ENCODE measurements at regions not wholly inside any gene's neighbourhood (a gene's known extent, or its start where the extent isn't known, plus 50 kb on each side); places are given as distances from the start of the nearest gene placed in this dataset.

DNA sequence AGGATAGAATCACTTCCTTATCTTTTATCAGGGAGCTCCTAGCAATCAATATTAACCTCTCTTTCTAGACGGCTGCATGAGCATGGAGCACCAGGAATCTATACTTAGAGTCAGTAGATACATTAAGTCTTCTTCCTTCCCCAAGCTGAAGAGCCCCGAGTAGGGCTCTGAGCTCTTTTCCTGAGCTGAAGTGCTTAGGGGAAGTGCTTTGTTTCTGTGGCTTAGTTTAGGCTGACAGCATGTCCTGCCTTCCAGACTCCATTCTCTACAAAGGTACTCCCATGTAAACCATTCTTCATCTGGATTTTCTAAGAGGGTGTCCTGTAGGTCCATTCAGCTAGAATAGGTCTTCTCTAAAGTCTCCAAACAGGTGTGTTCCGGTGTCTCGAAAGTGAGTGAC, 127.5 kb upstream of the AFF2 start:
- no peaks in the 10 kb centered on the region for H3K36me3 Mint-ChIP-seq (ENCODE audit: insufficient read depth, unreplicated experiment)
- no TSS peak for BruUV-seq (replicated peaks)
- CTCF ChIA-PET = no interaction called here
- H3K27me3 Mint-ChIP-seq (ENCODE audit: insufficient read depth, unreplicated experiment) = no peaks in the 10 kb centered on the region
- POLR2A ChIA-PET = no interaction called here
- DNase-seq (ENCODE audit: unreplicated experiment) = no peak
- no peaks in the 10 kb centered on the region for H3K4me1 Mint-ChIP-seq (ENCODE audit: insufficient read depth, unreplicated experiment)
- TF ChIP-seq, protein P1, sequence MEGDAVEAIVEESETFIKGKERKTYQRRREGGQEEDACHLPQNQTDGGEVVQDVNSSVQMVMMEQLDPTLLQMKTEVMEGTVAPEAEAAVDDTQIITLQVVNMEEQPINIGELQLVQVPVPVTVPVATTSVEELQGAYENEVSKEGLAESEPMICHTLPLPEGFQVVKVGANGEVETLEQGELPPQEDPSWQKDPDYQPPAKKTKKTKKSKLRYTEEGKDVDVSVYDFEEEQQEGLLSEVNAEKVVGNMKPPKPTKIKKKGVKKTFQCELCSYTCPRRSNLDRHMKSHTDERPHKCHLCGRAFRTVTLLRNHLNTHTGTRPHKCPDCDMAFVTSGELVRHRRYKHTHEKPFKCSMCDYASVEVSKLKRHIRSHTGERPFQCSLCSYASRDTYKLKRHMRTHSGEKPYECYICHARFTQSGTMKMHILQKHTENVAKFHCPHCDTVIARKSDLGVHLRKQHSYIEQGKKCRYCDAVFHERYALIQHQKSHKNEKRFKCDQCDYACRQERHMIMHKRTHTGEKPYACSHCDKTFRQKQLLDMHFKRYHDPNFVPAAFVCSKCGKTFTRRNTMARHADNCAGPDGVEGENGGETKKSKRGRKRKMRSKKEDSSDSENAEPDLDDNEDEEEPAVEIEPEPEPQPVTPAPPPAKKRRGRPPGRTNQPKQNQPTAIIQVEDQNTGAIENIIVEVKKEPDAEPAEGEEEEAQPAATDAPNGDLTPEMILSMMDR (IDR thresholded peaks at IDR 0.05; ENCODE audit: unreplicated experiment) = no peak
- H3K27ac Mint-ChIP-seq (ENCODE audit: low read depth, unreplicated experiment) = no peak overlapping the region
- peaks cover 13% of the 10 kb centered on the region for H3K9me3 Mint-ChIP-seq (ENCODE audit: unreplicated experiment)
- H3K4me3 Mint-ChIP-seq (ENCODE audit: unreplicated experiment) = no peak overlapping the region
- intact Hi-C loops (cut with micrococcal nuclease) = no loop called here

DNA sequence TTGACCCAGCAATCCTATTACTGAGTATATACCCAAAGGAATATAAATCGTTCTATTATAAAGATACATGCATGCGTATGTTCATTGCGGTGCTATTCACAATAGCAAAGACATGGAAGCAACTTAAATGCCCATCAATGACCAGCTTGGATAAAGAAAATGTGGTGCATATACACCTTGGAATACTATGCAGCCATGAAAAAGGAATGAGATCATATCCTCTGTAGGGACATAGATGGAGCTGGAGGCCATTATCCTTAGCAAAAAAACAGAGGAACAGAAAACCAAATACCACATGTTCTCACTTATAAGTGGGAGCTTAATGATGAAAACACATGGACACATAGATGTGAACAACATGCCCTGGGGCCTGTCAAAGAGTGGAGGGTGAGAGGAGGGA, 124.1 kb upstream of the AFF2 start:
- H3K27me3 Mint-ChIP-seq (ENCODE audit: insufficient read depth, unreplicated experiment) = no peaks in the 10 kb centered on the region
- no peaks in the 10 kb centered on the region for H3K4me1 Mint-ChIP-seq (ENCODE audit: insufficient read depth, unreplicated experiment)
- no peak for DNase-seq (ENCODE audit: unreplicated experiment)
- BruUV-seq (replicated peaks) = no TSS peak
- H3K27ac Mint-ChIP-seq (ENCODE audit: low read depth, unreplicated experiment) = no peak overlapping the region
- peaks cover 13% of the 10 kb centered on the region for H3K9me3 Mint-ChIP-seq (ENCODE audit: unreplicated experiment)
- POLR2A ChIA-PET = no interaction called here
- H3K36me3 Mint-ChIP-seq (ENCODE audit: insufficient read depth, unreplicated experiment) = no peaks in the 10 kb centered on the region
- no peak overlapping the region for H3K4me3 Mint-ChIP-seq (ENCODE audit: unreplicated experiment)
- TF ChIP-seq, protein P1 (IDR thresholded peaks at IDR 0.05; ENCODE audit: unreplicated experiment) = no peak
- intact Hi-C loops (cut with micrococcal nuclease) = no loop called here
- CTCF ChIA-PET = no interaction called here

DNA sequence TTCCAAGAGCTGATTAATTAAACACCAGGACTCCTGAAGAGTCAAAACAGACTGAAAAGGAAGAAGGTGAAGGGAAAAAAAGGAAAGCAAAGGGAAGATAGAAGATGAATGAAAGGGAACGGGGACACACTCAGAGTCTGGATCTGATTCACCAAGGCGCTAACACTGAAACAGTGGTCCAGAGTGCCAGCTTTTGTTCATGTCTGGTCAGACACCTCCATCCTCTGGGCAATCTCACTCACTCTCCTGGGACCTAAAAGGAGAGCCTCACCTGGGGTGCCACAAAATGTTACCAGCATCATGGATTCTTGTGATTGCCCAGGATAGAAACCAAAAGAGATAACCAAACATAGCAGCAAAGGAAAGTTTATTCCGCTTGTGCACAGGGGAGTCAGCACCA, 120.3 kb upstream of the AFF2 start:
- DNase-seq (ENCODE audit: unreplicated experiment) = no peak
- CTCF ChIA-PET = no interaction called here
- Mint-ChIP-seq H3K4me3 (ENCODE audit: unreplicated experiment) (no peak overlapping the region), H3K4me1 (ENCODE audit: insufficient read depth, unreplicated experiment) (no peaks in the 10 kb centered on the region), H3K36me3 (ENCODE audit: insufficient read depth, unreplicated experiment) (no peaks in the 10 kb centered on the region), H3K9me3 (ENCODE audit: unreplicated experiment) (peaks cover 13% of the 10 kb centered on the region), H3K27ac (ENCODE audit: low read depth, unreplicated experiment) (no peak overlapping the region), H3K27me3 (ENCODE audit: insufficient read depth, unreplicated experiment) (no peaks in the 10 kb centered on the region)
- BruUV-seq (replicated peaks) = no TSS peak
- TF ChIP-seq, protein P1 (IDR thresholded peaks at IDR 0.05; ENCODE audit: unreplicated experiment) = no peak
- intact Hi-C loops (cut with micrococcal nuclease) = no loop called here
- POLR2A ChIA-PET = no interaction called here

DNA sequence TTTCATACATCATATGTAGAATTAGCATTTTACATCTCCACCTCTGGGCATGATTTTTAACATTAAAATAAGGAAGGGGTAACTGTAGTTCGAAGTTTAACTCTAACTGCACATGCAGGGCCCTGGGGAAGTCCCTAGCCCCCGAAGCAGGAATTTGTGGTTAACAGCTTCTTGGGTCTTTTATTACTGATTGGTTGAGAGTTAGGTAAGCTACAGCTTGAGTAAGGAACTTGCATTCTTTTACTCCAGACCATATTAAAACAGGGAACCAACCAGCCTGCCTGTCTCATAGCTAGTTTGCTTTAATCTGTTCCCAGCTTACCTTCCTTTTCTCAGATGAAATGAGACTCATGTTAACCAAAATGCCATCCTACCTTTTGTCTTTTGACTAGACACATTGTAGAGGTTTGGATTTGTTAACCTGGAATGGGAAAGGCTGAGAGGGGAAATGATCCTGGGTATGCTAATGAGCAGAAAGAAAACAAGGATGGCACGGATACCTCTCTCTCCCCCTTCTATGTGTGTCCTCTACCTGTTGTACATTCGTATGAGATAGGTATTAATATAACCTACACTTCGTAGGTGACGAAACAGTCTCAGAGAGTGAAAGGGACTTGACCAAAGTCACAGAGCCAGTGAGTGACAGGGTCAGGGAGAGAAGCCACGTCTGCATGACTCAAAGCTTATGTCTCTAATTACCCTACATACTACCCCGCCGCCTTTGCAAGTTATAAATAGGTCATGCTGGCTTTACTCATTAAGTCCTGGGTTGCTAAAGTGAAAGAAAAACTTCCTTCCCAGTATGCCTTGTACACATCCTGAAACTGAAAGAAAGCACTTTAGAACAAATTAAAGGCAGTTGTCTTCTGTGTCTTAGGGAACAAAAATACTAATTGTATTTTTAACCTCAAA, 119.5 kb upstream of the AFF2 start:
- intact Hi-C loops (cut with micrococcal nuclease) = no loop called here
- no peak overlapping the region for H3K4me3 Mint-ChIP-seq (ENCODE audit: unreplicated experiment)
- no peaks in the 10 kb centered on the region for H3K4me1 Mint-ChIP-seq (ENCODE audit: insufficient read depth, unreplicated experiment)
- ChIA-PET POLR2A (no interaction called here), CTCF (no interaction called here)
- no peaks in the 10 kb centered on the region for H3K36me3 Mint-ChIP-seq (ENCODE audit: insufficient read depth, unreplicated experiment)
- peak; percentile 50 for DNase-seq (ENCODE audit: unreplicated experiment)
- H3K27ac Mint-ChIP-seq (ENCODE audit: low read depth, unreplicated experiment) = no peak overlapping the region
- no peaks in the 10 kb centered on the region for H3K27me3 Mint-ChIP-seq (ENCODE audit: insufficient read depth, unreplicated experiment)
- BruUV-seq (replicated peaks) = no TSS peak
- TF ChIP-seq, protein P1 (IDR thresholded peaks at IDR 0.05; ENCODE audit: unreplicated experiment) = no peak
- peaks cover 8% of the 10 kb centered on the region for H3K9me3 Mint-ChIP-seq (ENCODE audit: unreplicated experiment)

Data from MCF 10A (cell line).